HEK293 (cell line): ENCODE measurements at regions not wholly inside any gene's neighbourhood (a gene's known extent, or its start where the extent isn't known, plus 50 kb on each side); places are given as distances from the start of the nearest gene placed in this dataset.

Experiments
- CTCF ChIA-PET: fragments of 350-600 bp; formaldehyde crosslinking; extraction: SDS; loops from one replicate; lab custom pipeline; 2021; ENCODE audit warnings: antibody characterized with exemption; lab: Yijun Ruan, JAX
- POLR2A ChIA-PET: fragments of 300-600 bp; formaldehyde crosslinking; extraction: SDS; loops from one replicate; lab custom pipeline; 2020; ENCODE audit warnings: antibody characterized with exemption, inconsistent platforms; lab: Yijun Ruan, JAX
- H3K27ac ChIP-seq: fragments of 200-500 bp; sonication (Bioruptor generic); 2 replicates; pipeline ENCODE4 v1.5.1; 2014; ENCODE audit warnings: low read depth, low read length, control low read depth, inconsistent platforms; ENCODE audit errors: extremely low read depth
- H3K36me3 ChIP-seq, 2 experiments: fragments of 200-500 bp in 1 of 2; sonication (Bioruptor generic) in 1 of 2; 1 replicate in 1 of 2; 2 replicates in 1 of 2; pipeline ENCODE4 v1.5.1; 2014 to 2017; ENCODE audit warnings: inconsistent platforms in 2 of 2, low read length in 2 of 2; ENCODE audit not compliant: control insufficient read depth in 2 of 2, insufficient read depth in 1 of 2
- H3K4me1 ChIP-seq: fragments of 200-500 bp; sonication (Bioruptor generic); 2 replicates; pipeline ENCODE4 v1.5.1; 2014; ENCODE audit warnings: mild to moderate bottlenecking, low read length, inconsistent platforms; ENCODE audit not compliant: control insufficient read depth, insufficient read depth
- H3K4me3 ChIP-seq: 2 replicates; pipeline ENCODE4 v1.5.1; 2011; ENCODE audit warnings: low read depth, mild to moderate bottlenecking, control low read depth, low read length, moderate library complexity
- H3K9me3 ChIP-seq: fragments of 200-500 bp; sonication (Bioruptor generic); 2 replicates; pipeline ENCODE4 v1.5.1; 2014; ENCODE audit warnings: low read depth, low read length, inconsistent platforms; ENCODE audit not compliant: control insufficient read depth, insufficient read depth
- PRDM10 ChIP-seq: fragments of 450-650 bp; formaldehyde crosslinking; IDR thresholded peaks from 2 replicates; pipeline ENCODE4 v1.5.1; 2016; ENCODE audit warnings: missing biosample characterization, missing genetic modification characterization
- PRDM6 ChIP-seq: fragments of 450-650 bp; formaldehyde crosslinking; IDR thresholded peaks from 2 replicates; pipeline ENCODE4 v1.5.1; 2017; ENCODE audit warnings: missing biosample characterization, missing genetic modification characterization
- RBAK ChIP-seq: fragments of 450-650 bp; formaldehyde crosslinking; IDR thresholded peaks from 2 replicates; pipeline ENCODE4 v1.5.1; 2016; ENCODE audit warnings: missing biosample characterization, missing genetic modification characterization
- SCRT2 ChIP-seq: fragments of 450-650 bp; formaldehyde crosslinking; IDR thresholded peaks from 2 replicates; pipeline ENCODE4 v1.5.1; 2016; ENCODE audit warnings: missing biosample characterization, missing genetic modification characterization
- TCF7L2 ChIP-seq: IDR thresholded peaks from 2 replicates; pipeline ENCODE4 v1.6.1; 2011; ENCODE audit warnings: low read depth, mild to moderate bottlenecking, inconsistent platforms, low read length, moderate library complexity, borderline replicate concordance
- ZBTB6 ChIP-seq: fragments of 450-650 bp; formaldehyde crosslinking; IDR thresholded peaks from 2 replicates; pipeline ENCODE4 v1.5.1; 2017; ENCODE audit warnings: missing biosample characterization, missing genetic modification characterization
- ZNF18 ChIP-seq: fragments of 450-650 bp; formaldehyde crosslinking; IDR thresholded peaks from 2 replicates; pipeline ENCODE4 v1.5.1; 2016; ENCODE audit warnings: missing biosample characterization, missing genetic modification characterization
- ZNF449 ChIP-seq: fragments of 450-650 bp; formaldehyde crosslinking; IDR thresholded peaks from 2 replicates; pipeline ENCODE4 v1.5.1; 2017; ENCODE audit warnings: missing biosample characterization, mild to moderate bottlenecking, missing genetic modification characterization, moderate library complexity
- ZNF639 ChIP-seq: fragments of 450-650 bp; formaldehyde crosslinking; IDR thresholded peaks from 2 replicates; pipeline ENCODE4 v1.5.1; 2016; ENCODE audit warnings: missing biosample characterization, missing genetic modification characterization
- ZSCAN23 ChIP-seq: fragments of 450-650 bp; formaldehyde crosslinking; IDR thresholded peaks from 2 replicates; pipeline ENCODE4 v1.5.1; 2016; ENCODE audit warnings: missing biosample characterization, missing genetic modification characterization
- ZSCAN4 ChIP-seq: fragments of 450-650 bp; formaldehyde crosslinking; IDR thresholded peaks from 2 replicates; pipeline ENCODE4 v1.5.1; 2017; ENCODE audit warnings: missing biosample characterization, missing genetic modification characterization

- no peaks in the 10 kb centered on the region for H3K9me3 ChIP-seq
- no peaks in the 10 kb centered on the region for H3K4me1 ChIP-seq
- TF ChIP-seq ZNF18 (tag by site-specific recombination): no peak
- TF ChIP-seq, all 188 proteins: peak for 0
- no peaks in the 10 kb centered on the region for H3K36me3 ChIP-seq
- H3K4me3 ChIP-seq: no peak overlapping the region
- ChIA-PET POLR2A (no interaction called here), CTCF (no interaction called here)
- H3K27ac ChIP-seq: no peak overlapping the region
These were observed 529.6 kb downstream of the ADGRL2 start for GRCh38 chr1:82330330-82330729.

GRCh38 chr1:82329226-82329625 lies 528.5 kb downstream of the ADGRL2 start:
- Histone ChIP-seq H3K36me3 (no peaks in the 10 kb centered on the region), H3K9me3 (no peaks in the 10 kb centered on the region), H3K4me3 (no peak overlapping the region), H3K4me1 (no peaks in the 10 kb centered on the region), H3K27ac (no peak overlapping the region)
- ChIA-PET CTCF (no interaction called here), POLR2A (no interaction called here)
- TF ChIP-seq ZBTB6 (no peak), TCF7L2 (peak; percentile 67; the same call in 1 of the 2 replicates), RBAK (tag by site-specific recombination) (no peak), ZSCAN4 (tag by site-specific recombination) (no peak), ZSCAN23 (tag by site-specific recombination) (no peak), PRDM10 (tag by site-specific recombination) (no peak)

- POLR2A ChIA-PET: no interaction called here
- no peak overlapping the region for H3K27ac ChIP-seq
- CTCF ChIA-PET: no interaction called here
These were observed 522.6 kb downstream of the ADGRL2 start for GRCh38 chr1:82323144-82323841.

More at GRCh38 chr1:82323144-82323841, 522.6 kb downstream of the ADGRL2 start:
- Histone ChIP-seq H3K4me1 (0 out of 2 replicates have a peak, but pooled peaks cover 2% of the 10 kb centered on the region), H3K4me3 (no peak overlapping the region), H3K9me3 (no peaks in the 10 kb centered on the region), H3K36me3 (no peaks in the 10 kb centered on the region)
- no peak for TF ChIP-seq RBAK (tag by site-specific recombination)
- no peak for TF ChIP-seq ZNF639 (tag by site-specific recombination)
- TF ChIP-seq ZNF449: no peak
- no peak for TF ChIP-seq SCRT2 (tag by site-specific recombination)
- peak; percentile 63 for TF ChIP-seq PRDM6
